22Rv1 (cell line): ENCODE measurements at regions not wholly inside any gene's neighbourhood (a gene's known extent, or its start where the extent isn't known, plus 50 kb on each side); places are given as distances from the start of the nearest gene placed in this dataset.

Experiments
- CTCF ChIP-seq: fragments of 450-650 bp; IDR thresholded peaks from 2 replicates; pipeline ENCODE4 v1.5.1; 2017; ENCODE audit warnings: mild to moderate bottlenecking
- ZFX ChIP-seq: fragments of 450-650 bp; IDR thresholded peaks from 2 replicates; pipeline ENCODE4 v1.6.1; 2017; ENCODE audit warnings: antibody characterized with exemption, borderline replicate concordance

DNA sequence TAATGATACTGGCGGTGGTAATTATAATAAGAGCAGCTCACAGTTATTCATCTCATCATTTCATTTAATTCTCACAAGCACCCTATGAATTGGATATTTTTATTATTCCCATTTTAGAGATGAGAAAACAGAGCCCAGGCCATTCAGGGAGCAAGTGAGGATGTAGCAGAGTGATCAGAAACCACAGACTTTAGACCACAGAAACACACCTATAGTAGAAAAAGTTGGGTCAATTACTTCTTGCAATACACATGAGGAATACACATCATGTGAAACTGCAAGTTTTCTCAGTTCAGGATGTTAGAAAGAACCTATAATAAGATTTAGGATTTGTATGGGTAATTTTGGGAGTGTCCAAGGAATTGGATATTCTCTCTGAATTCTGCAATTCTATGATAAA is 278.0 kb downstream of the ADRA2A start:
- no peak for TF ChIP-seq CTCF
- no peak for TF ChIP-seq ZFX
